CD4-positive, CD25-positive, alpha-beta regulatory T cell (primary cell): ENCODE measurements at regions not wholly inside any gene's neighbourhood (a gene's known extent, or its start where the extent isn't known, plus 50 kb on each side); places are given as distances from the start of the nearest gene placed in this dataset.

Experiments used
- ATAC-seq, 2 donors: fragments of 150-1000 bp; cut with Tn5 transposase; one replicate each; pipeline ENCODE4 v1.10.0; 2021; ENCODE audit warnings: low read depth in 2 of 2, moderate number of reproducible peaks in 2 of 2, moderate library complexity in 1 of 2
- DNase-seq, 3 donors: peaks; one replicate each; pipeline versions ENCODE4 v3.0.0 to v3.0.0-alpha.2; 2012 to 2022; ENCODE audit warnings: mixed read lengths in 1 of 3
- H3K27ac ChIP-seq: one replicate; pipeline ENCODE4 v1.7.0; 2013; ENCODE audit warnings: mild to moderate bottlenecking, low read length; ENCODE audit not compliant: insufficient read depth, poor library complexity, severe bottlenecking
- H3K27me3 ChIP-seq: one replicate; pipeline ENCODE4 v1.7.0; 2013; ENCODE audit warnings: low read length; ENCODE audit not compliant: control insufficient read depth, insufficient read depth
- H3K36me3 ChIP-seq: one replicate; pipeline ENCODE4 v1.7.0; 2013; ENCODE audit warnings: mild to moderate bottlenecking, low read length, moderate library complexity; ENCODE audit not compliant: control insufficient read depth, insufficient read depth
- H3K4me1 ChIP-seq: 2 replicates; pipeline ENCODE4 v1.7.0; 2013; ENCODE audit warnings: mild to moderate bottlenecking, low read length; ENCODE audit not compliant: insufficient read depth, control insufficient read depth, poor library complexity, severe bottlenecking
- H3K4me3 ChIP-seq: one replicate; pipeline ENCODE4 v1.7.0; 2013; ENCODE audit warnings: low read depth, mild to moderate bottlenecking, low read length, moderate library complexity
- H3K9me3 ChIP-seq, 2 experiments: 1 replicate in 1 of 2; 2 replicates in 1 of 2; pipeline ENCODE4 v1.7.0; 2013; ENCODE audit warnings: low read length in 2 of 2, mild to moderate bottlenecking in 1 of 2, moderate library complexity in 1 of 2; ENCODE audit not compliant: control insufficient read depth in 2 of 2
- H3K27ac Mint-ChIP-seq, 3 donors: one replicate each; pipeline ENCODE4 v1.8.0; 2020 to 2022; ENCODE audit warnings: mild to moderate bottlenecking in 3 of 3, mixed read lengths in 3 of 3, moderate library complexity in 2 of 3
- H3K27me3 Mint-ChIP-seq: one replicate; pipeline ENCODE4 v1.8.0; 2022; ENCODE audit warnings: mild to moderate bottlenecking, mixed read lengths
- H3K36me3 Mint-ChIP-seq: one replicate; pipeline ENCODE4 v1.8.0; 2020; ENCODE audit warnings: mixed read lengths
- H3K4me1 Mint-ChIP-seq, 4 donors: one replicate each; pipeline ENCODE4 v1.8.0; 2020 to 2022; ENCODE audit warnings: mixed read lengths in 4 of 4, mild to moderate bottlenecking in 1 of 4
- H3K4me3 Mint-ChIP-seq, 4 donors: one replicate each; pipeline ENCODE4 v1.8.0; 2020 to 2022; ENCODE audit warnings: mild to moderate bottlenecking in 4 of 4, mixed read lengths in 4 of 4, moderate library complexity in 3 of 4
- H3K9me3 Mint-ChIP-seq, 7 donors: one replicate each; pipeline ENCODE4 v1.8.0; 2020 to 2022; ENCODE audit warnings: mixed read lengths in 7 of 7, mild to moderate bottlenecking in 3 of 7, moderate library complexity in 2 of 7

- Mint-ChIP-seq H3K4me3 (no peak overlapping the region), H3K4me1 (peaks cover 0 to 4% (median 0%) of the 10 kb centered on the region in 4 donors)
- no peaks in the 10 kb centered on the region for H3K27me3 ChIP-seq
Measured at GRCh38 chr6:76631622-76632021, 559.2 kb upstream of the IMPG1 start.

GRCh38 chr6:76615395-76615794, 542.9 kb upstream of the IMPG1 start:
- Histone ChIP-seq H3K27ac (no peak overlapping the region), H3K4me1 (no peaks in the 10 kb centered on the region), H3K9me3 (no peaks in the 10 kb centered on the region), H3K4me3 (no peak overlapping the region), H3K36me3 (no peaks in the 10 kb centered on the region), H3K27me3 (no peaks in the 10 kb centered on the region)
- H3K27ac Mint-ChIP-seq, result no peak overlapping the region
- ATAC-seq (no peak), DNase-seq (no peak)
- peaks cover 0 to 9% (median 2%) of the 10 kb centered on the region in 7 donors for H3K9me3 Mint-ChIP-seq
- no peaks in the 10 kb centered on the region for H3K27me3 Mint-ChIP-seq
- H3K4me1 Mint-ChIP-seq, result no peaks in the 10 kb centered on the region
- no peaks in the 10 kb centered on the region for H3K36me3 Mint-ChIP-seq
- H3K4me3 Mint-ChIP-seq, result no peak overlapping the region

More at GRCh38 chr6:76631622-76632021, 559.2 kb upstream of the IMPG1 start:
- no peak for ATAC-seq
- no peaks in the 10 kb centered on the region for H3K36me3 Mint-ChIP-seq
- no peak overlapping the region for H3K4me3 ChIP-seq
- H3K4me1 ChIP-seq, result no peaks in the 10 kb centered on the region
- H3K9me3 Mint-ChIP-seq, result peaks cover 0 to 13% (median 7%) of the 10 kb centered on the region in 7 donors
- H3K9me3 ChIP-seq, result peaks cover 2 to 3% of the 10 kb centered on the region in 2 experiments
- no peak overlapping the region for H3K27ac Mint-ChIP-seq
- no peaks in the 10 kb centered on the region for H3K36me3 ChIP-seq
- no peaks in the 10 kb centered on the region for H3K27me3 Mint-ChIP-seq
- H3K27ac ChIP-seq, result no peak overlapping the region
- DNase-seq, result no peak

DNA sequence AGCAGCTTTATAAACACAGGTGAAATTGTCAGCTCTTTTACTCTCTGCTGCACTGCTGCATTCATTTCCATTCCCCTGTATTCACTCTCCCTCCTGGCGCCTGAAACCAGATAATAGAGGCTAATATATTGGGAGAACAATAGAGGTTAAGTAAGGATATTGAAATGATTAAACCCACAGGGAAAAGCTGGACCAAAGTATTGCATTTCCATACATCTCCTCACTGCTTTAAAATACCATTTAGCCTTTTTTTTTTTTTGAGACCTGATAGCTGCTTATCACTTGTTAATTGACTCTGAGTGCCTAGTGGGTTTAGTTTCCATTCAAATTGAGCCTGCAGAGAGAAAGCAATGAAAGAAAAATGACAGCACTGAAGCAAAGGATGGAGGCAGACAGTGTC, 540.5 kb upstream of the IMPG1 start:
- Histone ChIP-seq H3K36me3 (no peaks in the 10 kb centered on the region), H3K4me3 (no peak overlapping the region), H3K27me3 (no peaks in the 10 kb centered on the region), H3K9me3 (peaks cover 0 to 4% of the 10 kb centered on the region in 2 experiments), H3K27ac (no peak overlapping the region), H3K4me1 (no peaks in the 10 kb centered on the region)
- no peak overlapping the region for H3K27ac Mint-ChIP-seq
- ATAC-seq (no peak), DNase-seq (no peak)
- no peaks in the 10 kb centered on the region for H3K4me1 Mint-ChIP-seq
- no peaks in the 10 kb centered on the region for H3K36me3 Mint-ChIP-seq
- H3K4me3 Mint-ChIP-seq, result no peak overlapping the region
- peaks cover 0 to 9% (median 3%) of the 10 kb centered on the region in 7 donors for H3K9me3 Mint-ChIP-seq
- no peaks in the 10 kb centered on the region for H3K27me3 Mint-ChIP-seq

- Mint-ChIP-seq H3K9me3 (peaks cover 0 to 7% (median 4%) of the 10 kb centered on the region in 7 donors), H3K4me1 (no peaks in the 10 kb centered on the region), H3K36me3 (no peaks in the 10 kb centered on the region), H3K27me3 (no peaks in the 10 kb centered on the region), H3K4me3 (no peak overlapping the region), H3K27ac (no peak overlapping the region)
- Histone ChIP-seq H3K9me3 (peaks cover 0 to 4% of the 10 kb centered on the region in 2 experiments), H3K27me3 (no peaks in the 10 kb centered on the region), H3K36me3 (no peaks in the 10 kb centered on the region), H3K27ac (no peak overlapping the region), H3K4me1 (no peaks in the 10 kb centered on the region), H3K4me3 (no peak overlapping the region)
- DNase-seq (no peak), ATAC-seq (no peak)
Measured at GRCh38 chr6:76609160-76609559, 536.7 kb upstream of the IMPG1 start.

- Mint-ChIP-seq H3K27ac (no peak overlapping the region), H3K36me3 (no peaks in the 10 kb centered on the region), H3K27me3 (no peaks in the 10 kb centered on the region), H3K9me3 (peaks cover 0 to 23% (median 4%) of the 10 kb centered on the region in 7 donors), H3K4me3 (no peak overlapping the region), H3K4me1 (no peaks in the 10 kb centered on the region)
- no peak for DNase-seq
- no peak overlapping the region for H3K27ac ChIP-seq
- H3K27me3 ChIP-seq, result no peaks in the 10 kb centered on the region
- H3K36me3 ChIP-seq, result no peaks in the 10 kb centered on the region
- H3K4me3 ChIP-seq, result no peak overlapping the region
- no peaks in the 10 kb centered on the region for H3K4me1 ChIP-seq
- H3K9me3 ChIP-seq, result no peaks in the 10 kb centered on the region
- ATAC-seq, result no peak
Measured at GRCh38 chr6:76594109-76594508, 521.6 kb upstream of the IMPG1 start.

GRCh38 chr6:76593668-76594067, 521.2 kb upstream of the IMPG1 start:
- no peaks in the 10 kb centered on the region for H3K4me1 Mint-ChIP-seq
- no peak overlapping the region for H3K27ac ChIP-seq
- DNase-seq (no peak), ATAC-seq (no peak)
- H3K36me3 ChIP-seq, result no peaks in the 10 kb centered on the region
- H3K4me3 ChIP-seq, result no peak overlapping the region
- no peaks in the 10 kb centered on the region for H3K36me3 Mint-ChIP-seq
- H3K27me3 ChIP-seq, result no peaks in the 10 kb centered on the region
- no peak overlapping the region for H3K4me3 Mint-ChIP-seq
- peaks cover 0 to 21% (median 5%) of the 10 kb centered on the region in 7 donors for H3K9me3 Mint-ChIP-seq
- H3K9me3 ChIP-seq, result no peaks in the 10 kb centered on the region
- H3K27ac Mint-ChIP-seq, result no peak overlapping the region
- no peaks in the 10 kb centered on the region for H3K4me1 ChIP-seq
- H3K27me3 Mint-ChIP-seq, result no peaks in the 10 kb centered on the region

- no peaks in the 10 kb centered on the region for H3K27me3 Mint-ChIP-seq
- ATAC-seq (no peak), DNase-seq (no peak)
- Histone ChIP-seq H3K4me3 (no peak overlapping the region), H3K36me3 (no peaks in the 10 kb centered on the region), H3K4me1 (no peaks in the 10 kb centered on the region), H3K9me3 (no peaks in the 10 kb centered on the region), H3K27me3 (no peaks in the 10 kb centered on the region), H3K27ac (no peak overlapping the region)
- H3K4me1 Mint-ChIP-seq, result no peaks in the 10 kb centered on the region
- no peak overlapping the region for H3K4me3 Mint-ChIP-seq
- H3K27ac Mint-ChIP-seq, result no peak overlapping the region
- H3K9me3 Mint-ChIP-seq, result peaks cover 0 to 21% (median 5%) of the 10 kb centered on the region in 7 donors
- no peaks in the 10 kb centered on the region for H3K36me3 Mint-ChIP-seq
Measured at GRCh38 chr6:76592566-76592965, 520.1 kb upstream of the IMPG1 start.

DNA sequence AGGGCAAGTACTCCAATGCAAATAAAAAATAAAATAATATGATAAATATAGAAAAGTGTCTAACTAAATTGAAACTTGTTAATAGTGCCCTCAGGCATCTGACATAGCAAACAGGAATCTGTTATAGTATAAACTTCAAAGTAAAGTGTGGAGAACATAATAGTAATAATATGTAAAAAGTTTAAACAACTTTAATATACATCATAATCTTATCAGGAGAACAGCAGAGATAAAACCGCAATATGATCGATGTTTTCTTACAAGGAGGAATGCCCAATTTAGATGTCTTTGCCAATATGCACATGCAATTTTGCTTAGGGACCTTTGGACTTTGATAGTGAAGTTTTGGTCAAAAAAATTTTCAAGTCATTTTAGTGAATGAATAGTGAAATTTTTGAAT, 514.8 kb upstream of the IMPG1 start:
- Histone ChIP-seq H3K36me3 (no peaks in the 10 kb centered on the region), H3K4me1 (no peaks in the 10 kb centered on the region), H3K27ac (no peak overlapping the region), H3K27me3 (no peaks in the 10 kb centered on the region), H3K9me3 (no peaks in the 10 kb centered on the region), H3K4me3 (no peak overlapping the region)
- ATAC-seq, result no peak
- no peaks in the 10 kb centered on the region for H3K4me1 Mint-ChIP-seq
- peaks cover 0 to 6% (median 4%) of the 10 kb centered on the region in 7 donors for H3K9me3 Mint-ChIP-seq
- H3K4me3 Mint-ChIP-seq, result no peak overlapping the region
- no peaks in the 10 kb centered on the region for H3K27me3 Mint-ChIP-seq
- no peak overlapping the region for H3K27ac Mint-ChIP-seq
- DNase-seq, result no peak
- H3K36me3 Mint-ChIP-seq, result no peaks in the 10 kb centered on the region
